GM21825 (cell line): ENCODE measurements at regions not wholly inside any gene's neighbourhood (a gene's known extent, or its start where the extent isn't known, plus 50 kb on each side); places are given as distances from the start of the nearest gene placed in this dataset.
"Not testable (repeated sequence)": the region's sequence is repeated elsewhere in the genome, so short reads cannot be mapped to it uniquely, and the experiment has no call there.

Source experiments
- ATAC-seq: cut with Tn5 transposase; IDR thresholded peaks from one replicate; pipeline ENCODE4 v1.9.1; 2021; ENCODE audit warnings: mild to moderate bottlenecking, moderate library complexity; ENCODE audit not compliant: unreplicated experiment

- no peak for ATAC-seq
Measured at GRCh38 chr9:115300116-115300515, 182.2 kb upstream of the TNC start.

GRCh38 chr9:115300874-115301273 lies 182.9 kb upstream of the TNC start:
- ATAC-seq = no peak

GRCh38 chr9:115301581-115301980 lies 183.6 kb upstream of the TNC start:
- no peak for ATAC-seq

GRCh38 chr9:115305543-115305942 lies 187.6 kb upstream of the TNC start:
- ATAC-seq = no peak

GRCh38 chr9:115306865-115307264 lies 188.9 kb upstream of the TNC start:
- no peak for ATAC-seq

- ATAC-seq = no peak
Measured at GRCh38 chr9:115313545-115313944, 195.6 kb upstream of the TNC start.

GRCh38 chr9:115326461-115326860 lies 208.5 kb upstream of the TNC start:
- ATAC-seq = no peak

- no peak for ATAC-seq
Measured at GRCh38 chr9:115327436-115328122, 209.6 kb upstream of the TNC start.

- ATAC-seq = no peak
Measured at GRCh38 chr9:115328228-115328627, 210.3 kb upstream of the TNC start.

- no peak for ATAC-seq
Measured at GRCh38 chr9:115328677-115329076, 210.7 kb upstream of the TNC start.

GRCh38 chr9:115333277-115334070 lies 215.5 kb upstream of the TNC start:
- ATAC-seq = no peak

- ATAC-seq = no peak
Measured at GRCh38 chr9:115335439-115335838, 217.5 kb upstream of the TNC start.

GRCh38 chr9:115340314-115340713 lies 222.4 kb upstream of the TNC start:
- ATAC-seq = no peak

- ATAC-seq = no peak
Measured at GRCh38 chr9:115341426-115341825, 223.5 kb upstream of the TNC start.

GRCh38 chr9:115347776-115348175 lies 229.8 kb upstream of the TNC start:
- ATAC-seq = not testable (repeated sequence)

- not testable (repeated sequence) for ATAC-seq
Measured at GRCh38 chr9:115348936-115349335, 231.0 kb upstream of the TNC start.

GRCh38 chr9:115349542-115349941 lies 231.6 kb upstream of the TNC start:
- ATAC-seq = no peak

- no peak for ATAC-seq
Measured at GRCh38 chr9:115350548-115350947, 232.6 kb upstream of the TNC start.

- no peak for ATAC-seq
Measured at GRCh38 chr9:115353681-115354080, 235.7 kb upstream of the TNC start.

GRCh38 chr9:115357821-115358220 lies 239.9 kb upstream of the TNC start:
- ATAC-seq = no peak

- no peak for ATAC-seq
Measured at GRCh38 chr9:115359017-115359780, 241.2 kb upstream of the TNC start.

GRCh38 chr9:115360122-115360521 lies 242.2 kb upstream of the TNC start:
- no peak for ATAC-seq
